ENCODE measurements at regions not wholly inside any gene's neighbourhood (a gene's known extent, or its start where the extent isn't known, plus 50 kb on each side); places are given as distances from the start of the nearest gene placed in this dataset.

DNA sequence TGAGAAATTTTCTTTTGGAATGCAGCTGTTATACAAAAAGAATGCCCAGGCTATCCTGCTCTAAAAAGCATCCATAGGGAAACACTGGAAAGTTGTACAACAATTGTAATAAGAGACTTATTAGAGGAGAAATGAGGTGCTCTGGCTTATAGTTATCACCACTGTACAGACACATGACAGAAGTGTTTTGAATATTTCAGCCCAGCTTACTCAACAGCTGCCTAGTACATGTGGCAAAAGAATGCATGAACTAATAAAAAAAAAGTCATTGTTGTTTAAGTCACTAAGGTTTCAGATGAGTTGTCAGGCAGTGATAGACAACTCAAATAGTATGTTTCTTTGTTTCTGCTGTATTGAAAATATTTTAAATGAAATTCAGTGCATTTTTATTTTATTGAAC, 307.7 kb downstream of the GPM6A start:
- Mint-ChIP-seq H3K27me3 (peaks cover 0 to 3% (median 0%) of the 10 kb centered on the region in 5 donors), H3K36me3 (no peaks in the 10 kb centered on the region), H3K27ac (no peak overlapping the region), H3K4me3 (no peak overlapping the region), H3K9me3 (peaks cover 2 to 17% (median 4%) of the 10 kb centered on the region in 9 donors), H3K4me1 (peaks cover 0 to 2% (median 0%) of the 10 kb centered on the region in 4 donors)
- no peak for DNase-seq
- POLR2A ChIA-PET = no interaction called here
- ATAC-seq = no peak

DNA sequence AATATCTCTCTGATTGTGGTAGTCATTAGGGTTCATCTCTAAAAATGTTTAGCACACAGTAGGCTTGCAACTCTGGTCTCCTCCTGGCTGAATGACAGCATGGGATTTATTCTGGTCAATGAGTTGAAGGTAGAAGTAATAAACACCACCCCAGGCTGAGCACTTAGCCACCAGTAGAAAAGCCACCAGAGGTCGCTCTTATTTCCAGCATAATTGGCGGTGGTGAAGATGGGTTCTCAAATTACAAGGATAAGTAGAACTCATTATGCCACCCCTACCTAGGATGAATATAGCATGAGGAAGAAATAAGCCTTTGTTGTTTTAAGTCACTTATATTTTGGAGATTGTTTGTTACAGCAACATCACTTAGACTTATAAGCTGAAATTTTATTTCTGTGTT, 302.7 kb downstream of the GPM6A start:
- H3K4me3 Mint-ChIP-seq = no peak overlapping the region
- POLR2A ChIA-PET = no interaction called here
- no peaks in the 10 kb centered on the region for H3K36me3 Mint-ChIP-seq
- no peak for ATAC-seq
- H3K9me3 Mint-ChIP-seq = peaks cover 0 to 9% (median 0%) of the 10 kb centered on the region in 9 donors
- peaks cover 0 to 4% (median 0%) of the 10 kb centered on the region in 5 donors for H3K27me3 Mint-ChIP-seq
- H3K4me1 Mint-ChIP-seq = no peaks in the 10 kb centered on the region
- DNase-seq = no peak
- H3K27ac Mint-ChIP-seq = no peak overlapping the region

DNA sequence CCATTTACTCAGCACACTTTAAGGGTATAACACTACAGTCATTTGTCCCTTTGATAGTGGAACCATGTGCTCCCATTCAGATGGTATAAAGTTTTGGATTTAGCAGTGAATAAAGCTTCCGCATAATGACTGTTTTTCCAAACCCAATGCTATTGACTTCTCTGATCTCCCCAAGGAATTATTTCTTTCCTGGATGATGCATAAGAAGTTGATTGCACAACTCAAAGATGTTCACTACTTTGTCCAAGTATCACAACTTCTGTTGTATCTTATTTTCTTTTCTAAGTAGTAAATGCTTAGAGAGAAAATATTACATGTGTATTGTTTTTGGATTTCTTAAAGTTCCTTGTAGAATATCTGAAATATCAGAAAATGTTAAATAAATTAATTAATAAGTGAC, 300.2 kb downstream of the GPM6A start:
- H3K4me3 Mint-ChIP-seq = no peak overlapping the region
- H3K27ac Mint-ChIP-seq = no peak overlapping the region
- no peak for DNase-seq
- peaks cover 0 to 4% (median 0%) of the 10 kb centered on the region in 5 donors for H3K27me3 Mint-ChIP-seq
- no peaks in the 10 kb centered on the region for H3K4me1 Mint-ChIP-seq
- POLR2A ChIA-PET = no interaction called here
- ATAC-seq = no peak
- H3K9me3 Mint-ChIP-seq = peaks cover 0 to 9% (median 3%) of the 10 kb centered on the region in 9 donors
- H3K36me3 Mint-ChIP-seq = no peaks in the 10 kb centered on the region

DNA sequence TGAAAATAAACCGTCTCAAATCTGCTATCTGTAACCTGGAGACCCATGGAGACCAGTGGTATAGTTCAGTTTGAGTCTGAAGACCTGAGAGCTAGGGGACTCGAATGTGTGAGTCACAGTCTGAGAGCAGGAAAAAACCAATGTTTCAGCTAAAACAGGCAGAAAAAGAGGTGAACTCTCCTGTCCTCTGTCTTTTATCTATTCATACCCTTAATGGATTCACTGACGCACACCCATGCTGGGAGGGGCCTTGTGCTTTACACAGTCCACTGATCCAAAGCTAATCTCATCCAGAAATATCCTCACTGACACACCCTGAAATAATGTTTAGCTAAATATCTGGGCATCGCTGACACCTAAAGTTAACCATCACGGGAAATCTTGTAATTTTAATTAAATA, 297.9 kb downstream of the GPM6A start:
- peaks cover 0 to 9% (median 0%) of the 10 kb centered on the region in 9 donors for H3K9me3 Mint-ChIP-seq
- DNase-seq = no peak
- no peaks in the 10 kb centered on the region for H3K36me3 Mint-ChIP-seq
- peaks cover 0 to 4% (median 0%) of the 10 kb centered on the region in 5 donors for H3K27me3 Mint-ChIP-seq
- H3K4me3 Mint-ChIP-seq = no peak overlapping the region
- POLR2A ChIA-PET = no interaction called here
- no peaks in the 10 kb centered on the region for H3K4me1 Mint-ChIP-seq
- ATAC-seq = no peak
- H3K27ac Mint-ChIP-seq = no peak overlapping the region

DNA sequence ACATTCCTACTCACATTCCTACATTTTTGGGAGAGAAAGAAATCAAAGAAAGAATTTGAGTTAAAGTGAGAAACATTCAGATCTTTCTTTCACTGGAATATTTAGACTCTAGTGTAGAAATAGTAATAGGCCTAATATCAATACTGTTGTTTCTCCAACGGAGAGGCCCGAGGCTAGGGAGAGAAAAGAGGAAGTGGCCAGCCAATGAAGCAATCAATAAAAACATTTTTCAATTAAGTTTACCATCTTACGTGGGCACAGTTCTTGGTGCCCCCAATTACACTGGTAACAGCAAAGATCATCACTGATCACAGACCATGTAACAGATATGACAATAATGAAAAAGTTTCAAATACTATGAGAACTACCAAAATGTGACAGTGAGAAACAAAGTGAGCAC, 281.4 kb downstream of the GPM6A start:
- DNase-seq (no peak), ATAC-seq (no peak)
- Mint-ChIP-seq H3K27me3 (no peaks in the 10 kb centered on the region), H3K4me3 (no peak overlapping the region), H3K4me1 (no peaks in the 10 kb centered on the region), H3K9me3 (peaks cover 0 to 7% (median 2%) of the 10 kb centered on the region in 9 donors), H3K27ac (no peak overlapping the region), H3K36me3 (no peaks in the 10 kb centered on the region)
- POLR2A ChIA-PET = no interaction called here

DNA sequence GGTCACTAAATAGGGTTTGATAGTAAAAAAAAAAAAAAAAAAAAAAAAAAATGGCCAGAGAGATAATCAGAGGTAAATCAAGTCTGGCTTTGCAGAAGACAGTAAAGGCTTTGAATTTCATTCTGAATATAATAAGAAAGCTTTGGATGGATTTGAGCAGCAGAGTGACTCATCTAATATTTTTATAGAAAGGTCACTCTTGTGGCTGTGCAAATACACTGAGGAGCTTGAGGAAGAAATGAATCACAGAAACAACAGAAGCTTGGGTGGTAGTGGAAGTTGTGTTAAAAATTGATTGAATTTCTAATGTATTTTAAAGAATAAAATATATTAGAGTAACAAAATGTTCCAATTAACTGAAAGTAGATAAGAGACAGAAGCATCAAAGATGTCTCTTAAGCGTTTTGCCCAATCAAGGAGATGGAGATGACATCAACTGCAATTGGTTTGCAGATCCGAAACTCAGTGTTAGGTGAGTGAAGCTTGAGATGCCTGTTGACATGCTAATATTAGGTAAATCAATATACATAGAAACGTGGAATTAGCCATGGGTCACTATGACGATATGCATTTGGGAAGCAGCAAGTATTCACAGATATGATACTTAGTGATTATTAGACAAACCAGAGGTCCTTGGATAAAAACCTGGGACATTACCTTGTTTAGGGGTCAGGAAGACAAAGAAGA, 280.5 kb downstream of the GPM6A start:
- Mint-ChIP-seq H3K4me3 (no peak overlapping the region), H3K36me3 (no peaks in the 10 kb centered on the region)
- POLR2A ChIA-PET = no interaction called here

DNA sequence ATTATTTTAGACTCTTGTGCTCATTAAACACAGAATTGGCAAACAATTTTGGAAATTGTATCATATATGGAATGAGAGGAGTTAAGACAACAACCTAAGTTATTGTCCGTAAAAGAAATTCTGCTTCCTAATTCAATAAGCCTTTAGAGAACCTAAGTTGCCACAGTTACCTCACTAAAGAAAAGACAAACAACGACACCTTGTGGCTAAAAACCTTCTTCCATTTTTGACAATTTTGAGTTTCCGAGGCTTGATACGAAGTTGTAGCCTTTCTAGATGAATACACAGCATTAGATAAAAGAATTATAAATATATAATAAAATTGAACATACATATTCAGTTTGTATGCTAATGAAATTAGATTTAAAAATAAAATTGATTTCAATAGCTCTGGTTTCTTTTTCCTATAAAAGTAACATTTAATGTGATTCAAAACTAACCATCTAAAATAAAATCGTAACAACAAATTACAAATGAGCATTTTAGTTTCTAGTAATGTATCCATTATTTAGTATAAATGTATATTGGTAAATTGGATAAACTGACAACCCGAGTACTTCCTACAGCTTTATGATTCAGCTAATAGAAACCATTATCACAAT, 275.1 kb downstream of the GPM6A start:
- DNase-seq (no peak), ATAC-seq (no peak)
- H3K9me3 Mint-ChIP-seq = peaks cover 0 to 6% (median 0%) of the 10 kb centered on the region in 9 donors
- H3K36me3 Mint-ChIP-seq = no peaks in the 10 kb centered on the region
- POLR2A ChIA-PET = no interaction called here
- no peaks in the 10 kb centered on the region for H3K27me3 Mint-ChIP-seq
- H3K4me3 Mint-ChIP-seq = no peak overlapping the region
- H3K4me1 Mint-ChIP-seq = no peaks in the 10 kb centered on the region
- no peak overlapping the region for H3K27ac Mint-ChIP-seq

More for the DNA sequence above, 280.5 kb downstream of the GPM6A start:
- Mint-ChIP-seq H3K27ac (no peak overlapping the region), H3K9me3 (peaks cover 0 to 6% (median 2%) of the 10 kb centered on the region in 9 donors), H3K27me3 (no peaks in the 10 kb centered on the region), H3K4me1 (no peaks in the 10 kb centered on the region)
- ATAC-seq (no peak), DNase-seq (no peak)

DNA sequence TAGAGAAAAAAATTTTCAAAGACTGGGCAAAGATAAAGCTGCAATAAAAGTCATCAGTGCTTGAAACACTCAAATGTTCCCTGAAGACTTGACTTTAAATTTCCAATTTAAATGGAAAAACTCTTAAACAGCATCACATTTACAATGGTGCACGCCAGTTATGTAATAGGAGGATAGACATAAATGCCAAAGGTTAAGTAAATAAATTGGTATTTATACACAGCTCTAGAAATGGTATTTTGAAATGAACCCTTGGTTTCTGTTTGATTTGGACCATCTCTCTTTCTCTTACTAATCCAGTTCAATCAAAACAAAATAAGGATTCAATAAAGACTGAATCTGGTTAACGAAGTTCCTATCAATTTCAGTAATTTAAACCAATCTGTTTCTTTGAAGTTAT, 272.6 kb downstream of the GPM6A start:
- Mint-ChIP-seq H3K4me3 (no peak overlapping the region), H3K27me3 (no peaks in the 10 kb centered on the region), H3K27ac (no peak overlapping the region), H3K4me1 (no peaks in the 10 kb centered on the region), H3K9me3 (peaks cover 0 to 3% (median 0%) of the 10 kb centered on the region in 9 donors), H3K36me3 (no peaks in the 10 kb centered on the region)
- POLR2A ChIA-PET = no interaction called here
- DNase-seq = no peak
- ATAC-seq = no peak

DNA sequence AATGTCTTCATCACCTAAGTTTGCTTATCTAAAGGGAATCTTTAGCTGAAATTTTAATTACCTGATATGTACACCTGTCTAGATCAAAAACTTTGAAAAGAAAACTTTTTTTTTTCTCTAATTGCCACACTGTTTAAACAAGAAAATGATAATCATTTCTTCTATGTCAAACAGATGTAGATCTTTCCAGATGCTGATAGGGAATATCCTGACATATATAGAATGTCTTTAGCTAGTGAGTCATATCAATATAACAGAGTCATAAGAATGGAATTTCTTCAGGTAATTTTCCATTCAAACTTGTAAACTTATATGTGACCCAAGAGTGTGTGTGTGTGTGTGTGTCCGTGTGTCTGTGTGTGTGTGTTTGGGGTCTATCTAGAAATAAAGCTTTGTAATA, 271.9 kb downstream of the GPM6A start:
- H3K9me3 Mint-ChIP-seq = peaks cover 0 to 3% (median 0%) of the 10 kb centered on the region in 9 donors
- ATAC-seq (no peak), DNase-seq (no peak)
- H3K4me1 Mint-ChIP-seq = no peaks in the 10 kb centered on the region
- POLR2A ChIA-PET = no interaction called here
- no peaks in the 10 kb centered on the region for H3K27me3 Mint-ChIP-seq
- no peak overlapping the region for H3K27ac Mint-ChIP-seq
- H3K4me3 Mint-ChIP-seq = no peak overlapping the region
- H3K36me3 Mint-ChIP-seq = no peaks in the 10 kb centered on the region

DNA sequence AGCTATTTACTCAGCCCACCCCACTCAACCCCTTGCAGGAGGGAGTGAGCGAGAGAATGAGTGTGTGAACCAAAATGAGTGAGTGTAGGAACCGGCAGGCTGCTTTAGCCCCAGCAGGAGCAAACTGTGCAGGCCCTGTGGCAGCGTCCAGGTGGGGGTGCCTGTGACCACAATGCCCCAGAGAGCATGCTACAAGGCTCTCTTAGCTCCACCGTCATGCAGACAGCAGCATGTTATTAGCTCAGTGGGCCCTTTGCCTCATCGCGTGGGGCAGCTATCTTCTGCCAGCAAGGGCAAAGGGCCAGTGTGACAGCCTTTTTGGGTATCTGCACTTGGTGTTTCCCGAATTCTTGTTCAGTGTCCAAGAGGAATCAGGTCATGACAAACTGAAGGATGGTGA, 271.3 kb downstream of the GPM6A start:
- Mint-ChIP-seq H3K27me3 (no peaks in the 10 kb centered on the region), H3K27ac (no peak overlapping the region), H3K9me3 (peaks cover 0 to 3% (median 0%) of the 10 kb centered on the region in 9 donors), H3K4me3 (no peak overlapping the region), H3K36me3 (no peaks in the 10 kb centered on the region), H3K4me1 (no peaks in the 10 kb centered on the region)
- POLR2A ChIA-PET = no interaction called here
- DNase-seq (no peak), ATAC-seq (no peak)

DNA sequence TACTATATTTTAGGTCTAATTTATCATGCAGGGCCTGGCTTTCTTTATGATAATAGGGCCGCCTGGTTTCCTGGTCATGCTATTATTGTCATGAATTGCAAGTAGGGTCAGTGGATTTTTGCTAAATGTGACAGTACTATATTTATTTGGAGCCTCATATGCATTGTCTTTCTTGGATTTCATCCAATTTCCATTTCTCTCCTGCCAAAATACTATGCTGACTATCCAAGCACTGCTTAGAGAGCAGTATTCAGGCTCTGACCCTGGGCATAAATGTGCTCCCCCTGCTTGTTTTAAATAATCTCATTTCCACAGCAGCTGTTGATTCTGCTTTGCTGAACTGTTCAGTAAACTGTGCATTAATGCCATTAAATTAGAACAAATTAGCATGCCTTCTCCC, 269.3 kb downstream of the GPM6A start:
- peaks cover 0 to 3% (median 0%) of the 10 kb centered on the region in 9 donors for H3K9me3 Mint-ChIP-seq
- ATAC-seq = no peak
- H3K4me3 Mint-ChIP-seq = no peak overlapping the region

DNA sequence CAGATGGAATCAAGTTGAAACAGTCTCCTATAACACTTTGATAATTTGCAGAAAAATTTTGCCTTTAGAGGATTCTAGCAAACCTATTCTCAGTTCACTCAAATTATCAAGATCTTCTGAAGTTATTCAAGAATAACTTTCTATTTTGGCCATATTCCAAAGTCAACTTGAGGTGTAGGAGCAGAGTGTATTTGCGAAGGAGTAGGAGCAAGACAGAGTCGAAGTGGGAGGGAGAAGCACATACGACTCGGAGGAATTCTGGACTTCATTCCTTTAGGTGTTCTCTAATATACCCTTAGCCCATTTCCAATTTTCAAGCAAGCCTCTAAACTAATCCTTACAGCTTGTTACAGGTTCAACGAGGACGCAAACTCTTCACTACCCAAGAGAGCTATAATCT, 252.9 kb downstream of the GPM6A start:
- Mint-ChIP-seq H3K27me3 (peaks cover 0 to 3% (median 0%) of the 10 kb centered on the region in 5 donors), H3K27ac (no peak overlapping the region), H3K4me1 (no peaks in the 10 kb centered on the region), H3K9me3 (peaks cover 0 to 14% (median 5%) of the 10 kb centered on the region in 9 donors), H3K36me3 (no peaks in the 10 kb centered on the region), H3K4me3 (no peak overlapping the region)
- ATAC-seq (no peak), DNase-seq (no peak)
- POLR2A ChIA-PET = no interaction called here

More for the DNA sequence above, 269.3 kb downstream of the GPM6A start:
- Mint-ChIP-seq H3K27me3 (no peaks in the 10 kb centered on the region), H3K27ac (no peak overlapping the region), H3K36me3 (no peaks in the 10 kb centered on the region), H3K4me1 (no peaks in the 10 kb centered on the region)
- POLR2A ChIA-PET = no interaction called here
- DNase-seq = no peak

DNA sequence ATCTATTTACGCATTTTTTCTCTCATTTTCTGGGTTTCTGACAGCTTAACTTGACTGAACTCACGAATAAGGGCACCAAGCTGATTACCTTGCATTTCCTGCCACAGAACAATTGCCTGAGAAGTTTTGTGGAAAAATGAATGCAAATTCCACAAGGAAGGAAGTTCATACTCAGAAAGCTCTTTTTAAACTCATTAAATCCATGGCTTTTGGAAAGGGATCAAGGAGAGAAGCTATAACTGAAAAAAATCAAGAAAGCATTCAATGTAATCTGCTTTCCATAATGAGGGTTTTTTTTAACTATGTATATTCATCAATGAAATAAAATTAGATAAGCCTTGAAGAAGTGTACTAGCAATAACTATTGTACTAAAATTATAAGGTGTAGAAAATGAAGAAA, 252.5 kb downstream of the GPM6A start:
- Mint-ChIP-seq H3K9me3 (peaks cover 0 to 14% (median 5%) of the 10 kb centered on the region in 9 donors), H3K4me1 (no peaks in the 10 kb centered on the region), H3K36me3 (no peaks in the 10 kb centered on the region), H3K27ac (no peak overlapping the region), H3K27me3 (peaks cover 0 to 3% (median 0%) of the 10 kb centered on the region in 5 donors), H3K4me3 (no peak overlapping the region)
- POLR2A ChIA-PET = no interaction called here
- no peak for ATAC-seq
- DNase-seq = no peak

DNA sequence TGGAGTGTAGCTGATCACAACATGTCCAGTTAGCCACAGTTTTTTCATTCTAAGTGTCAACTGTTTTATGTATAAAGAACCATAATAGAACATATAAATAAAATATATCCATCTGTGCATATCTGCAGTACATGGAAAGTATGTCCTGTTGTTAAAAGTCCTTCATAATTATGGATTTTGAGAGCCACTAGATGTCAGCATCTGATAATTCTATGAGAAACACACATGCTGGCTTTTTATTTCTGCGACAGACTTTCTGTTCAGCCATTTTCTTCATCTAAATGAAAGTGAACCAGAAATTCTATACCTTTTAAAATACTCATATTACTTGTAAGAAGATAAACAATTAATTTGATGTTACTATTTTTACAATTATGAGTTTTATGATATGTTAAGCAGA, 251.5 kb downstream of the GPM6A start:
- no peak for ATAC-seq

More for the DNA sequence above, 251.5 kb downstream of the GPM6A start:
- Mint-ChIP-seq H3K4me1 (no peaks in the 10 kb centered on the region), H3K4me3 (no peak overlapping the region), H3K27me3 (peaks cover 0 to 3% (median 0%) of the 10 kb centered on the region in 5 donors), H3K9me3 (peaks cover 0 to 9% (median 5%) of the 10 kb centered on the region in 9 donors), H3K27ac (no peak overlapping the region), H3K36me3 (no peaks in the 10 kb centered on the region)
- POLR2A ChIA-PET = no interaction called here
- no peak for DNase-seq
